GM18498 (cell line): ENCODE measurements at regions not wholly inside any gene's neighbourhood (a gene's known extent, or its start where the extent isn't known, plus 50 kb on each side); places are given as distances from the start of the nearest gene placed in this dataset.
"Not testable (repeated sequence)": the region's sequence is repeated elsewhere in the genome, so short reads cannot be mapped to it uniquely, and the experiment has no call there.

ENCODE experiments used
- ATAC-seq: cut with Tn5 transposase; IDR thresholded peaks from one replicate; pipeline ENCODE4 v1.9.1; 2021; ENCODE audit warnings: mild to moderate bottlenecking, moderate library complexity; ENCODE audit not compliant: unreplicated experiment

DNA sequence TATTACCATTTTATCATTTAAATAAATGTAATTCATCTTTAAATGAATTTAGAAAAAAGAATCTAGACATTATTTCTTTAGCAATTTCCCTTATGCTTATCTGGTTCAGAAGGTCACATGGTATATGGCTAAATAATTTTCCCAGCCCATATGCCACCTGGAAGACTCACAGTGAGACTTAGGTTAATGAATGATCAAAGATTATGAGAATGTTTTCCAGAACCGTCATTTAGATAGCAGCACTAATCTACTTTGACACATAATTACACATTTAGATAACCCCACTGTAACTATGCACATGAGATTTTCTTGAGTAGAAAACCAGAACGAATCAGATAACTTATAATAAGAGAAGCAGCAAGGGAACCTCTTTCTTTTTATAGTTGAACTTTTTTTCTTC is 124.9 kb upstream of the CCDC180 start:
- not testable (repeated sequence) for ATAC-seq

DNA sequence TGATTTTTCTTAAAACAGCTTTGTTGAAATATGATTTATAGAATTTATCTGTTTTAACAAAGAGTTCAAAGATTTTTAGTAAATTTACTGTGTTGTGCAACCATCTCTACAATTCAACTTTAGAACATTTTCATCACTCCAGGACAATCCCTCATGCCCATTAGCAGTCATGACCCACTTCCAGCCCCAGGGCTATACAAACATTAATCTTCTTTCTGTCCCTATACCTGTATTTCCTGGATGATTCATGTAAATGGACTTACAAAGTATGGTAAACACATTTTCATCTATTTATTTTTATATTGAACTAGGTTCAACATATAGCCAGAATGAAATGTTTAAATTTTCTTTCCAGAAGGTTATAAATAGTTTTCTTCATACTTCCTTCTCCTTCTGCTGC is 127.8 kb upstream of the CCDC180 start:
- no peak for ATAC-seq

DNA sequence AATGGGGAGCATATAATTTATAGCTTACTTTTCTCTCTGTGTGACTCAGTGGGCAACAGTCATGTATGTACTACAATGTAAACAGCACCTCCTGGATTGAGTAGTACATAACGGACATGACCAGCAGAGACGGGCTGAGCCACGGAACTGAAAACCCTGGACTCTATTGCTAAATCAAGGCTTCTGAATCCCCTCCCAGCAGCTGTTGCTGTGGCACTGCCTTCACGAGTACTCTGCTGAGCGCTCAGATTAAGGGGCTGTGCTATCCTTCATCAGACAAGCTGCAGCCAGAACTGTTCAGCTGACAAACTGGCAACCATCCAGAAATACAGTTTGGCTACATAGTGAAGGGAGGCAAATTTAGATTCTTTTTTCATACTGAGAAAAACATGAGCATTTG is 131.3 kb upstream of the CCDC180 start:
- ATAC-seq: no peak

DNA sequence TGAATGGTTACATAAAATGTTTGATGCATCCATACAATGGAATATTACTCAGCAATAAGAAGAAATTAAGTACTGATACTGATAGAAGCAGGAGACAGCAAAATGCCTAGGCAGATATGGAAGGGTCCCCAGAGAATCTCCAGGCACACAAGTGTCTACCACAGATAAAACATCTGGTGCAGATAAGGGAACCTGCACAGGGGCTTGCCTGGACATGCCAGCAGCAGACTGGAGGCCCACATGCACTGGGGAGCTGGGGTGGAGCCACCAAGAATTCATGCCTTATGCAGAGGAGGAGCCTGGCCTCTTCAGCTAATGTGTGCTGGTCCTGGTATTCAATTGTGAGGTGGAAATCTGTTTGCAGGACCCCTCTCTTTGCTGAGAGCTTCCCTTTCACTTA is 129.2 kb upstream of the CTSV start:
- not testable (repeated sequence) for ATAC-seq

- ATAC-seq: not testable (repeated sequence)
Observed at GRCh38 chr9:97166496-97167138, 127.7 kb upstream of the CTSV start.

DNA sequence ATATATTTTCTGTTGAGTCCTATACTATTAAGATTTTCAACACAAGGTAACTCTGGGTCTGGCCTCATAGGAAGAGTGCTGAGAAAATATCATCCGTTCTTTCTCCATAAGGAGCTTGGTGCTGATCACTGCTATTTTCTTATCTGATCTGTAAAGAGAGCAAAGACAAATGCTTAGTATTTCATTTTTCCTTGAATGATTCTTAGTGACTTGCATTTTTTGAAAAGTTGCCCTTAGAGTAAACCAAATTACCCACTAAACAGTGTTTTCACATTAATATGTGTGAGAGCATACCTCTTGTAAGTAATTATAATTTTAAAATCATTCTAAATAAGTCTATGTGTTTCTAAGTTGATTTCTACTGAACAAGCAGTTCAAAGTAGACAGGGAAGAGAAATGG is 121.3 kb upstream of the CTSV start:
- ATAC-seq: no peak

DNA sequence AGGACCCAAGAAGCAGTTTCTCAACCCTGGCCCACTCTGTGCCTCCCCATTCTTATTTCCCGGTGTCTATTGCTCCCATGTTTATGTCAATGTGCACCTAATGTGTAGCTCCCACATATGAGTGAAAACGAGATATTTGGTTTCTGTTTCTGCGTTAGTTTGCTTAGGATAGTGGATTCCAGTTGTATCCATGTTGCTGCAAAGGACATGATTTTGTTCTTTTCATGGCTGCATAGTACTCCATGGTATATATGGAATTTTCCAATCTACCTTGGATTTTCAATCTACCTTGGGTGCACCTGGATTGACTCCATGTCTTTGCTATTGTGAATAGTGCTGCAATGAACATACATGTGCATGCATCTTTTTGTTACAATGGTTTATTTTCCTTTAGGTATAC is 119.8 kb upstream of the CTSV start:
- not testable (repeated sequence) for ATAC-seq

GRCh38 chr9:97155441-97155840 is 116.5 kb upstream of the CTSV start:
- ATAC-seq: not testable (repeated sequence)

DNA sequence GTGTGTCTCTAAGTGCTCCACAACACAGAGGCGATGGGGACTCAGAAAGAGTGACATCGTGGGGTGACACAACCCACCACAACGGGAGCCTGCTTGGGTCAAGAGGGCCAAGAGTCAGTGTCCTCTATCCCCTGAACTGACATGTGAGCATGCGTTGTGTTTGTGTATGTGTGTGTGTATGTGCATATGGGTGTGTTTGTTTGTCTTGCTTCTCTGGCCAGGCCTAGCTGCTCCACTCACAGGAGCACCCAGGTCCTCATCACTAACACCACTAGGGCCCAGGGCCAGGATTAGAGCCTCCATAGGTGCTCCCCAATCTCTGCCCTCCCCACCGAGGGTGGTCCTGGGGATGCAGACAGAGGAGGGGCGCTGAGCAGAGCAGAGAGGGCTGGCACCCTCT is 115.0 kb upstream of the CTSV start:
- no peak for ATAC-seq

GRCh38 chr9:97153160-97153559 is 114.2 kb upstream of the CTSV start:
- not testable (repeated sequence) for ATAC-seq

GRCh38 chr9:97150471-97150870 is 111.5 kb upstream of the CTSV start:
- not testable (repeated sequence) for ATAC-seq

DNA sequence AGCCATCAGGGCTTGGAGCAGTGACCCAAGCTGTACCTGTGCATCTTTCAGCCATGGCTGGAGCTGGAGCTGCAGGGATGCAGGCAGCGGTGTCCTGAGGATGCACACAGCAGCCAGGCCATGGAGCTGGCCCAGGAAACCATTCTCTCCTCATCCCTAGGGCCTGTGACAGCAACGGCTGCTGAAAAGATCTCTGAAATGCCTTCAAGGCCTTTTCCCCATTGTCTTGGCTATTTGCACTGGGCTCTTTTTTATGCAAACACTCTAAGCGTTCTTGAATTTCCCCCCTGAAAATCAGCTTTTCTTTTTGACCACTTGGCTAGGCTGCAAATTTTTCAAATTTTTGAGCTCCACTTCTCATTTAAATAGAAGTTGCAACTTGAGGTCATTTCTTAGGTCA is 109.5 kb upstream of the CTSV start:
- not testable (repeated sequence) for ATAC-seq

DNA sequence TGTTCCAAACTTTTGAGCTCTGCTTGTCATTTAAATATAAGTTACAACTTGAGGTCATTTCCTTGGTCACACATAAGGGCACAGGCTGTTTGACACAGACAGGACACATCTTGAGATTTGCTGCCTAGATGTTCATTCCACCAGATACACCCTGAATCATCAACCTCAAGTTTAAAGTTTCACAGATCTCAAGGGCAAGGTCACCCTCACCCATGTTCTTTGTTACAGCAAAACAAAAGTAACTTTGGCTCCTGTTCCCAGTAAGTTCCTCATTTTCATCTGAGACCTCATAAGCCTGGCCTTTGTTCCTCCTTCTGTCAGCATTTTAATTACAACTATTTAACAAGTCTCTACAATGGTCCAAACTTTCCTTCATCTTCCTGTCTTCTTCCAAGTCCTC is 106.7 kb upstream of the CTSV start:
- not testable (repeated sequence) for ATAC-seq

GRCh38 chr9:97140566-97140965 is 101.6 kb upstream of the CTSV start:
- ATAC-seq: no peak

- ATAC-seq: no peak
Observed at GRCh38 chr9:97136421-97136820, 97.5 kb upstream of the CTSV start.

DNA sequence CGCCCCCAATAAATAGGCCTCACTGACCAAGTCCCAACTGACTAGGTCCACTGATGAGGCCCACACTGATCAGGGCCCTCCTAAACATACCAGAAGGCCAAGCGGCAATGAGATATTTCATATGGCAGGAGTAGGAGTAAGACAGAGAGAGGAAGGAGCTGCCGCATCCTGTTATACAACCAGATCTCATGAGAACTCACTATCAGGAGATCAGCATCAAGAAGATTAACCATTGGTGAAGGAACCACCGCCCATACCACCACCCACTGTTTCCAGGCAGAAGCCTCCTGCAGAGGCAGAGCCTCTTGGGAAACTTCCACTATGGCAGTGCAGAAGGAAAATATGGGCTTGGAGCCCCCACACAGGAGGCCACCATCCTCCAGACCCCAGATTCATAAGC is 95.0 kb upstream of the CTSV start:
- ATAC-seq: not testable (repeated sequence)

DNA sequence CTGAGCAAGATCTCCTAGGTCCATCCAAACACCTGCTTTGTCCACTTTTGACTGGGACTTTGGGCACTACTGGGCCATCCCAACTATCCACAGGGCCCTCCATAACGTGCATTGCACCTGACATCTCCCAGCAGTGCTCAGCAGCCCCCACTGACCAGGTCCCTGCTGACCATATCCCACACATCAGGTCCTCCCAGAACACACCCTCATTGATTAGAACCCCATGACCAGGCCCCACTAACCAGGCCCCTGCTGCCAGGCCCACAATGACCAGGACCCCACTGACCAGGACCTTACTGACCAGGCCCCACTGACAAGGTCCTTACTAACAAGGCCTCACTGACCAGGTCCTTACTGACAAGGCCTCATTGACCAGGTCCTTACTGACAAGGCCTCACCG is 93.9 kb upstream of the CTSV start:
- ATAC-seq: no peak

DNA sequence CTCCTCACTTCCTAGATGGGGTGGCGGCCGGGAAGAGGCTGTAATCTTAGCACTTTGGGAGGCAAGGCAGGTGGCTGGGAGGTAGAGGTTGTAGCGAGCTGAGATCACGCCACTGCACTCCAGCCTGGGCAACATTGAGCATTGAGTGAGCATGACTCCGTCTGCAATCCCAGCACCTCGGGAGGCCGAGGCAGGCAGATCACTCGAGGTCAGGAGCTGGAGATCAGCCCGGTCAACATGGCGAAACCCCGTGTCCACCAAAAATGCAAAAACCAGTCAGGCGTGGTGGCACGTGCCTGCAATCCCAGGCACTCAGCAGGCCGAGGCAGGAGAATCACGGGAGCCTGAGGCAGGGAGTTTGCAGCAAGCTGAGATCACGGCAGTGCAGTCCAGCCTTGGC is 91.9 kb upstream of the CTSV start:
- ATAC-seq: not testable (repeated sequence)

GRCh38 chr9:97130387-97130786 is 91.4 kb upstream of the CTSV start:
- not testable (repeated sequence) for ATAC-seq

GRCh38 chr9:97128919-97129318 is 90.0 kb upstream of the CTSV start:
- no peak for ATAC-seq

GRCh38 chr9:97124256-97124655 is 85.3 kb upstream of the CTSV start:
- ATAC-seq: no peak

GRCh38 chr9:97110696-97111095 is 71.8 kb upstream of the CTSV start:
- no peak for ATAC-seq

GRCh38 chr9:97109194-97109811 is 70.4 kb upstream of the CTSV start:
- ATAC-seq: no peak
